ENCODE measurements at regions not wholly inside any gene's neighbourhood (a gene's known extent, or its start where the extent isn't known, plus 50 kb on each side); places are given as distances from the start of the nearest gene placed in this dataset.

DNA sequence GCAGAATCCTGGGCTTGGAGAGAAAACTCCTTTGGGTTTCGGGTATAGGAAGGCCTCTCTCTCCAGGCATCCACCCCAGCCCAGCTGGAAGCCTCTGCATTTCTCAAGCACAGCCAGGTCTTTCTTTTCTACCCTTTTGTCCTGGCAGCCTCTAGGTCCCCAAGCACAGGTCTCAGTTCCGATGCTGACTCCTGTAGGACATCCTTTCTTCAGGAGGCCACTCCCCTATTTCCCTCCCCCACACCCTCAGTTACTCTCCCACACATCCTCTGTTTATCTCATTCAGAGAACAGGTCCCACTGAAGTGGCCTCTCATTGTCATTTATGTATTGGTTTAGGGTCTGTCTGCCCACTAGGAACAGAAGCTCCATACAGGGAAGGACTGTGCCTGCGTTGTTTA, 352.6 kb downstream of the VRK1 start:
- TF ChIP-seq, protein P1, sequence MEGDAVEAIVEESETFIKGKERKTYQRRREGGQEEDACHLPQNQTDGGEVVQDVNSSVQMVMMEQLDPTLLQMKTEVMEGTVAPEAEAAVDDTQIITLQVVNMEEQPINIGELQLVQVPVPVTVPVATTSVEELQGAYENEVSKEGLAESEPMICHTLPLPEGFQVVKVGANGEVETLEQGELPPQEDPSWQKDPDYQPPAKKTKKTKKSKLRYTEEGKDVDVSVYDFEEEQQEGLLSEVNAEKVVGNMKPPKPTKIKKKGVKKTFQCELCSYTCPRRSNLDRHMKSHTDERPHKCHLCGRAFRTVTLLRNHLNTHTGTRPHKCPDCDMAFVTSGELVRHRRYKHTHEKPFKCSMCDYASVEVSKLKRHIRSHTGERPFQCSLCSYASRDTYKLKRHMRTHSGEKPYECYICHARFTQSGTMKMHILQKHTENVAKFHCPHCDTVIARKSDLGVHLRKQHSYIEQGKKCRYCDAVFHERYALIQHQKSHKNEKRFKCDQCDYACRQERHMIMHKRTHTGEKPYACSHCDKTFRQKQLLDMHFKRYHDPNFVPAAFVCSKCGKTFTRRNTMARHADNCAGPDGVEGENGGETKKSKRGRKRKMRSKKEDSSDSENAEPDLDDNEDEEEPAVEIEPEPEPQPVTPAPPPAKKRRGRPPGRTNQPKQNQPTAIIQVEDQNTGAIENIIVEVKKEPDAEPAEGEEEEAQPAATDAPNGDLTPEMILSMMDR (IDR thresholded peaks at IDR 0.05; ENCODE audit: extremely low read depth in 1 of 2, insufficient read depth in 1 of 2, low read depth in 1 of 2, low read length in 2 of 2), result no peak
- TF ChIP-seq POLR2AphosphoS5 (IDR thresholded peaks at IDR 0.05; ENCODE audit: insufficient read depth, low read depth, low read length) (no peak), EZH2 (IDR thresholded peaks at IDR 0.05; ENCODE audit: borderline replicate concordance, low read depth, low read length, severe bottlenecking) (no peak), POLR2A (IDR thresholded peaks at IDR 0.05; ENCODE audit: low read depth, low read length) (no peak), MAX (IDR thresholded peaks at IDR 0.05; ENCODE audit: insufficient read depth, insufficient read length) (no peak), FOS (IDR thresholded peaks at IDR 0.05; ENCODE audit: borderline replicate concordance, insufficient read depth, low read length) (no peak), GATA2 (IDR thresholded peaks at IDR 0.05; ENCODE audit: insufficient read depth, insufficient read length, low read depth, low read length) (no peak), JUN (IDR thresholded peaks at IDR 0.05; ENCODE audit: borderline replicate concordance, insufficient read depth, insufficient read length, low read depth) (no peak)
